Breast epithelium (tissue), 3 donors: ENCODE measurements at regions not wholly inside any gene's neighbourhood (a gene's known extent, or its start where the extent isn't known, plus 50 kb on each side); places are given as distances from the start of the nearest gene placed in this dataset.
"Not testable (repeated sequence)": the region's sequence is repeated elsewhere in the genome, so short reads cannot be mapped to it uniquely, and the experiment has no call there.

Experiments used
- POLR2A ChIP-seq: fragments of 450-650 bp; IDR thresholded peaks from one replicate; pipeline ENCODE4 v1.6.1; 2016; ENCODE audit warnings: antibody characterized with exemption, mild to moderate bottlenecking, moderate library complexity
- POLR2AphosphoS5 ChIP-seq, 3 donors: sonication (generic); formaldehyde crosslinking; IDR thresholded peaks; one replicate each; pipeline ENCODE4 v1.6.1; 2017; ENCODE audit warnings: antibody characterized with exemption in 3 of 3
- TF ChIP-seq, protein P1 (sequence below), 3 donors: fragments of 450-650 bp; IDR thresholded peaks; one replicate each; pipeline ENCODE4 v1.5.1; 2016 to 2017; ENCODE audit warnings: antibody characterized with exemption in 3 of 3, mild to moderate bottlenecking in 3 of 3, moderate library complexity in 3 of 3

DNA sequence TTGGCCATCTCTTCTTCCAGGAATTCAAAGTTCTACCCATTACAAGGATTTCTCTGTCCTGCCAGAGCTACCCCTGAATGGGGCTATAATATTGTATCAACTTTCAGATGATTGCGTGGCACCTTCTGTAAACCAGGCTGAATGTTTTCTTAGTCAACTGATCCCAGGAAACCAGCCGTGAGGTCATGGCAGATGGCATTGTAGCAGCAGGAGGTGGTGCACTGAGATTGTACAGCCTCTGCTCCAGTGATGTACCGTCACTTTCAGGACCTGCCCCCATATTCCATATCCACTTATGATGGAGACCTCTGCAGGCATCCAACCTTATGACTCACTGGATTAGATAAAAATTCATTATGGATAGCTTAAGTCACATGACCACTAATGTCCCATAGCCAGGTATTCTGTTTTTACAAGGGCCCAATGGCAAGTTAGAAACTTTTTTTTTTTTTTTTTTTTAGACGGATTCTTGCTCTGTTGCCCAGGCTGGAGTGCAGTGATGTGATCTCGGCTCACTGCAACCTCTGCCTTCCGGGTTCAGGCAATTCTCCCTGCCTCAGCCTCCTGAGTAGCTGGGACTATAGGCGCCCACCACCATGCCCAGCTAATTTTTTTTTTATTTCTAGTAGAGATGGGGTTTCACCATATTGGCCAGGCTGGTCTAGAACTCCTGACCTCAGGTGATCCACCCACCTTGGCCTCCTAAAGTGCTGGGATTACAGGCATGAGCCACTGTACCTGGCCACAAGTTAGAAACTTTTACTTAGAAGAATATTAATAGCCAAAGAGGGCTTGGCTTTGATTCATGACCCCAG lies 59.8 kb upstream of the SEC11C start:
- TF ChIP-seq, protein P1, sequence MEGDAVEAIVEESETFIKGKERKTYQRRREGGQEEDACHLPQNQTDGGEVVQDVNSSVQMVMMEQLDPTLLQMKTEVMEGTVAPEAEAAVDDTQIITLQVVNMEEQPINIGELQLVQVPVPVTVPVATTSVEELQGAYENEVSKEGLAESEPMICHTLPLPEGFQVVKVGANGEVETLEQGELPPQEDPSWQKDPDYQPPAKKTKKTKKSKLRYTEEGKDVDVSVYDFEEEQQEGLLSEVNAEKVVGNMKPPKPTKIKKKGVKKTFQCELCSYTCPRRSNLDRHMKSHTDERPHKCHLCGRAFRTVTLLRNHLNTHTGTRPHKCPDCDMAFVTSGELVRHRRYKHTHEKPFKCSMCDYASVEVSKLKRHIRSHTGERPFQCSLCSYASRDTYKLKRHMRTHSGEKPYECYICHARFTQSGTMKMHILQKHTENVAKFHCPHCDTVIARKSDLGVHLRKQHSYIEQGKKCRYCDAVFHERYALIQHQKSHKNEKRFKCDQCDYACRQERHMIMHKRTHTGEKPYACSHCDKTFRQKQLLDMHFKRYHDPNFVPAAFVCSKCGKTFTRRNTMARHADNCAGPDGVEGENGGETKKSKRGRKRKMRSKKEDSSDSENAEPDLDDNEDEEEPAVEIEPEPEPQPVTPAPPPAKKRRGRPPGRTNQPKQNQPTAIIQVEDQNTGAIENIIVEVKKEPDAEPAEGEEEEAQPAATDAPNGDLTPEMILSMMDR (IDR thresholded peaks at IDR 0.05): not testable (repeated sequence)
- not testable (repeated sequence) for TF ChIP-seq POLR2AphosphoS5 (IDR thresholded peaks at IDR 0.05); POLR2A
